Neural cell (in vitro differentiated cells): ENCODE measurements at regions not wholly inside any gene's neighbourhood (a gene's known extent, or its start where the extent isn't known, plus 50 kb on each side); places are given as distances from the start of the nearest gene placed in this dataset.

ENCODE experiments used
- H2AFZ ChIP-seq: fragments of 200-600, 300-800 bp; sonication (generic), shearing (Covaris generic); 2 replicates; pipeline ENCODE4 v1.6.0; 2014; ENCODE audit warnings: low read depth, mild to moderate bottlenecking, antibody characterized with exemption, low read length, moderate library complexity
- H3F3A ChIP-seq: fragments of 200-600 bp; shearing (Covaris generic); 2 replicates; pipeline ENCODE4 v1.6.1; 2016; ENCODE audit warnings: mild to moderate bottlenecking, moderate library complexity, mixed read lengths, antibody characterized with exemption, low read length; ENCODE audit not compliant: insufficient read depth, poor library complexity, severe bottlenecking
- H3K27ac ChIP-seq: fragments of 200-600, 300-800 bp; sonication (generic), shearing (Covaris generic); 2 replicates; pipeline ENCODE4 v1.5.1; 2014; ENCODE audit warnings: mild to moderate bottlenecking, low read length, moderate library complexity
- H3K27me3 ChIP-seq: fragments of 300-800, 200-600 bp; sonication (generic), shearing (Covaris generic); 2 replicates; pipeline ENCODE4 v1.6.0; 2014; ENCODE audit warnings: mild to moderate bottlenecking, low read depth, low read length, moderate library complexity; ENCODE audit not compliant: insufficient read depth
- H3K36me3 ChIP-seq: fragments of 300-800, 200-600 bp; sonication (generic), shearing (Covaris generic); 2 replicates; pipeline ENCODE4 v1.5.1; 2014; ENCODE audit warnings: mild to moderate bottlenecking, antibody characterized with exemption, low read length, moderate library complexity; ENCODE audit not compliant: insufficient read depth
- H3K4me2 ChIP-seq: fragments of 300-800, 200-600 bp; sonication (generic), shearing (Covaris generic); 2 replicates; pipeline ENCODE4 v1.6.0; 2014; ENCODE audit warnings: mild to moderate bottlenecking, low read length
- H3K4me3 ChIP-seq: fragments of 300-800, 200-600 bp; sonication (generic), shearing (Covaris generic); 2 replicates; pipeline ENCODE4 v1.5.1; 2014; ENCODE audit warnings: mild to moderate bottlenecking, low read length, moderate library complexity
- H3K79me2 ChIP-seq: fragments of 200-600 bp; shearing (Covaris generic); replicated peaks from 2 replicates; pipeline ENCODE4 v1.6.0; 2014; ENCODE audit warnings: mild to moderate bottlenecking, low read length, moderate library complexity; ENCODE audit not compliant: insufficient read depth
- H3K9ac ChIP-seq: fragments of 300-800, 200-600 bp; sonication (generic), shearing (Covaris generic); 2 replicates; pipeline ENCODE4 v1.6.1; 2016; ENCODE audit warnings: mild to moderate bottlenecking, low read length, mixed read lengths
- H3K9me2 ChIP-seq: fragments of 200-600 bp; shearing (Covaris generic); 2 replicates; pipeline ENCODE4 v1.6.1; 2016; ENCODE audit warnings: mild to moderate bottlenecking, low read length, mixed read lengths; ENCODE audit not compliant: insufficient read depth
- H3K9me3 ChIP-seq: fragments of 200-600, 300-800 bp; sonication (generic), shearing (Covaris generic); 2 replicates; pipeline ENCODE4 v1.6.1; 2016; ENCODE audit warnings: mild to moderate bottlenecking, mixed run types, low read length, moderate library complexity, mixed read lengths
- H4K20me1 ChIP-seq: fragments of 200-600 bp; shearing (Covaris generic); 2 replicates; pipeline ENCODE4 v1.6.1; 2016; ENCODE audit warnings: mild to moderate bottlenecking, mixed run types; ENCODE audit not compliant: insufficient read depth
- CTCF ChIP-seq: fragments of 450-650 bp; IDR thresholded peaks from 2 replicates; pipeline ENCODE4 v1.5.1; 2014; ENCODE audit warnings: antibody characterized with exemption, mild to moderate bottlenecking, moderate library complexity; ENCODE audit not compliant: poor library complexity, severe bottlenecking
- EP300 ChIP-seq: fragments of 450-650 bp; conservative IDR thresholded peaks from 2 replicates; pipeline ENCODE4 v1.6.1; 2014; ENCODE audit warnings: antibody characterized with exemption, mild to moderate bottlenecking, moderate library complexity; ENCODE audit not compliant: poor library complexity, severe bottlenecking
- EZH2 ChIP-seq: fragments of 200-600, 300-800 bp; shearing (Covaris generic), sonication (generic); IDR thresholded peaks from 2 replicates; pipeline ENCODE4 v1.6.1; 2014; ENCODE audit warnings: antibody characterized with exemption, low read length, borderline replicate concordance, mild to moderate bottlenecking; ENCODE audit not compliant: insufficient read depth, poor library complexity, severe bottlenecking
- MXI1 ChIP-seq: fragments of 450-650 bp; conservative IDR thresholded peaks from 2 replicates; pipeline ENCODE4 v1.6.1; 2014; ENCODE audit warnings: antibody characterized with exemption, mild to moderate bottlenecking; ENCODE audit not compliant: poor library complexity, severe bottlenecking
- POLR2AphosphoS5 ChIP-seq: IDR thresholded peaks from 2 replicates; pipeline ENCODE4 v1.6.1; 2012
- RAD21 ChIP-seq: fragments of 450-650 bp; conservative IDR thresholded peaks from 2 replicates; pipeline ENCODE4 v1.6.1; 2014; ENCODE audit warnings: antibody characterized with exemption, mild to moderate bottlenecking, moderate library complexity
- SMC3 ChIP-seq: fragments of 450-650 bp; conservative IDR thresholded peaks from 2 replicates; pipeline ENCODE4 v1.6.1; 2014; ENCODE audit warnings: antibody characterized with exemption, mild to moderate bottlenecking, moderate library complexity; ENCODE audit not compliant: poor library complexity
- TAF1 ChIP-seq: IDR thresholded peaks from 2 replicates; pipeline ENCODE4 v1.6.1; 2012; ENCODE audit warnings: low read depth
- TF ChIP-seq, protein P1 (sequence below): IDR thresholded peaks from 2 replicates; pipeline ENCODE4 v1.6.1; 2012; ENCODE audit warnings: borderline replicate concordance

DNA sequence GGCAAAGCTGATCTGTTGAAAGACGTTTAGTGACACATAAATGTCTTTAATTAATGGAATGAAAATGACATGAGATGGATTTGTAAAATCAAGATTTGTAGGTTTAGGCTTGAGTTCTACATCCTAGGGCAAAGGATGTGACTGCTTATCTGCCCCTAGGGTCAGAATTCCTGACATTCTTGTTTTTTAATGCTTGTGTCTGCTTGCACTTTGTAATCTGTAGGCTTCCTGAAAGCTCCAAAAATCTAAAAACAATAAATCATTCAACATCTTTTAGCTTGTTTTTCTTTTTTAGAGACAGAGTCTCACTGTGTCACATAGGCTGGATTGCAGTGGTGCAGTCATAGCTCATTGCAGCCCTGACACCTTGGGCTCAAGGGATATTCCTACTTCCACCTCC is 107.9 kb upstream of the MLIP start:
- no peaks in the 10 kb centered on the region for H3K36me3 ChIP-seq
- no peaks in the 10 kb centered on the region for H3K9me2 ChIP-seq
- TF ChIP-seq EP300 (no peak), CTCF (no peak), MXI1 (no peak), SMC3 (no peak), TAF1 (no peak), RAD21 (no peak), POLR2AphosphoS5 (no peak), EZH2 (no peak)
- TF ChIP-seq, protein P1, sequence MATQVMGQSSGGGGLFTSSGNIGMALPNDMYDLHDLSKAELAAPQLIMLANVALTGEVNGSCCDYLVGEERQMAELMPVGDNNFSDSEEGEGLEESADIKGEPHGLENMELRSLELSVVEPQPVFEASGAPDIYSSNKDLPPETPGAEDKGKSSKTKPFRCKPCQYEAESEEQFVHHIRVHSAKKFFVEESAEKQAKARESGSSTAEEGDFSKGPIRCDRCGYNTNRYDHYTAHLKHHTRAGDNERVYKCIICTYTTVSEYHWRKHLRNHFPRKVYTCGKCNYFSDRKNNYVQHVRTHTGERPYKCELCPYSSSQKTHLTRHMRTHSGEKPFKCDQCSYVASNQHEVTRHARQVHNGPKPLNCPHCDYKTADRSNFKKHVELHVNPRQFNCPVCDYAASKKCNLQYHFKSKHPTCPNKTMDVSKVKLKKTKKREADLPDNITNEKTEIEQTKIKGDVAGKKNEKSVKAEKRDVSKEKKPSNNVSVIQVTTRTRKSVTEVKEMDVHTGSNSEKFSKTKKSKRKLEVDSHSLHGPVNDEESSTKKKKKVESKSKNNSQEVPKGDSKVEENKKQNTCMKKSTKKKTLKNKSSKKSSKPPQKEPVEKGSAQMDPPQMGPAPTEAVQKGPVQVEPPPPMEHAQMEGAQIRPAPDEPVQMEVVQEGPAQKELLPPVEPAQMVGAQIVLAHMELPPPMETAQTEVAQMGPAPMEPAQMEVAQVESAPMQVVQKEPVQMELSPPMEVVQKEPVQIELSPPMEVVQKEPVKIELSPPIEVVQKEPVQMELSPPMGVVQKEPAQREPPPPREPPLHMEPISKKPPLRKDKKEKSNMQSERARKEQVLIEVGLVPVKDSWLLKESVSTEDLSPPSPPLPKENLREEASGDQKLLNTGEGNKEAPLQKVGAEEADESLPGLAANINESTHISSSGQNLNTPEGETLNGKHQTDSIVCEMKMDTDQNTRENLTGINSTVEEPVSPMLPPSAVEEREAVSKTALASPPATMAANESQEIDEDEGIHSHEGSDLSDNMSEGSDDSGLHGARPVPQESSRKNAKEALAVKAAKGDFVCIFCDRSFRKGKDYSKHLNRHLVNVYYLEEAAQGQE: no peak
- H3K4me2 ChIP-seq: no peak overlapping the region
- H3K9me3 ChIP-seq: no peaks in the 10 kb centered on the region
- no peaks in the 10 kb centered on the region for H3K27me3 ChIP-seq
- no peaks in the 10 kb centered on the region for H3K79me2 ChIP-seq
- no peaks in the 10 kb centered on the region for H4K20me1 ChIP-seq
- no peak overlapping the region for H3K4me3 ChIP-seq
- H3K27ac ChIP-seq: no peak overlapping the region
- H3K9ac ChIP-seq: no peak overlapping the region
- no peaks in the 10 kb centered on the region for H3F3A ChIP-seq
- H2AFZ ChIP-seq: no peak overlapping the region

DNA sequence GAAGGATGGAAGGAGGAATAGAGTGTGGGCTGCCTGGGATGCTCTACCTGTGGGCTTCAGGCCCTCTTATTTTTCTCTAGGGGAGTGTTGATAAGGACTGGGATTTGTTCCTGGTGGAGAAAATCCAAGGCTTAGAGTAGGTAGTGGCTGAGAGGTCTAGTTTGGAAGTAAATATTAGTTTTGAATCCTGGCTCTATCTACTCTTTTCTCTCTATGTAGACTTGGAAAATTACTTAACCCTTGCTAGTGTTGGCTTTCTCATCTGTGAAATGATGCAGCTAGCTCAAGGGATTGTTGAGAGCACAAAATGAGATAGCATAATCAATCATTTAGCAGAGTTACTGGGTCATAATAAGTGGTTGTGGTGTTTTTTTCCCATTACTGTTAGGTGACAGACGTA is 102.7 kb upstream of the MLIP start:
- TF ChIP-seq EP300 (no peak), TAF1 (no peak), EZH2 (no peak)
- TF ChIP-seq, protein P1: no peak
- no peaks in the 10 kb centered on the region for H3F3A ChIP-seq
- H4K20me1 ChIP-seq: no peaks in the 10 kb centered on the region
- no peaks in the 10 kb centered on the region for H3K36me3 ChIP-seq
- H3K4me2 ChIP-seq: no peak overlapping the region
- H3K9ac ChIP-seq: no peak overlapping the region
- H3K79me2 ChIP-seq: no peaks in the 10 kb centered on the region
- H3K4me3 ChIP-seq: peak overlapping the region; percentile 7
- no peaks in the 10 kb centered on the region for H3K9me2 ChIP-seq
- peak overlapping the region; percentile 38 for H3K27ac ChIP-seq
- no peaks in the 10 kb centered on the region for H3K9me3 ChIP-seq
- no peak overlapping the region for H2AFZ ChIP-seq
- no peaks in the 10 kb centered on the region for H3K27me3 ChIP-seq
